ENCODE measurements at regions not wholly inside any gene's neighbourhood (a gene's known extent, or its start where the extent isn't known, plus 50 kb on each side); places are given as distances from the start of the nearest gene placed in this dataset.

DNA sequence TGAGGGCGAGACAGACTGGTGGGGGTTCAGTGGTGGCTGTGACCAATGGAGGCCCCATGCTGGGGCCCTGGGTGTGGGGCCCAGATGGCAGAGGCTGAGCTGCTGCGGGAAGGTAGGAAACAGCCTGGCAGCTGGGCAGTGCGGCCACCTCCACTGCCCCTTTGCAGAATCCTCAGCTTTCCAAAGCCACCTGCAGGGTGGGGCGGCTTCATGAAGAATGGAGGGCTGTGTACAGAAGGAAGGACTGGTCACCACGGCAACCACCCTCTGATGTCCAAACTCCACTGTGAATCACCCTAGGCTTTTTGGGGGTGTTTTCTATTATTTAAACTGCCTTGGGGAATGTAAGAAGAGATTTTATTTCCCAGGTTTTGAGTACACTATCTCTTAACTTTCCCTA is 166.3 kb upstream of the NAV2 start:
- 70% methylated on average over 5 of the region's 5 CpGs for WGBS (ENCODE audit: insufficient coverage, insufficient replicate concordance, low lambda C conversion rate, missing lambda C conversion rate)
- Histone ChIP-seq H3K4me2 (ENCODE audit: control insufficient read depth, insufficient read depth) (no peak overlapping the region), H3K4me1 (ENCODE audit: control insufficient read depth, insufficient read depth, low read length) (peaks cover 5% of the 10 kb centered on the region), H4K20me1 (ENCODE audit: control insufficient read depth, insufficient read depth) (no peaks in the 10 kb centered on the region), H3K4me3 (no peak overlapping the region), H3K79me2 (ENCODE audit: control insufficient read depth, insufficient read depth, low read length) (no peaks in the 10 kb centered on the region), H3K27me3 (replicated peaks in 1 of 2; ENCODE audit: control insufficient read depth in 2 of 2, insufficient read depth in 2 of 2, low read length in 1 of 2) (no peaks in the 10 kb centered on the region), H3K36me3 (ENCODE audit: control insufficient read depth in 2 of 2, insufficient read depth in 2 of 2, low read length in 1 of 2) (no peaks in the 10 kb centered on the region), H3K9me3 (replicated peaks; ENCODE audit: control insufficient read depth, insufficient read depth, low read length) (no peaks in the 10 kb centered on the region), H3K9ac (ENCODE audit: control insufficient read depth, insufficient read depth, low read length) (no peak overlapping the region), H2AFZ (ENCODE audit: control insufficient read depth, low read depth, low read length) (no peak overlapping the region), H3K27ac (ENCODE audit: control insufficient read depth, insufficient read depth) (no peak overlapping the region)
- TF ChIP-seq IKZF1 (conservative IDR thresholded peaks at IDR 0.05) (no peak), KDM1A (IDR thresholded peaks at IDR 0.05; ENCODE audit: borderline replicate concordance) (no peak), SPI1 (IDR thresholded peaks at IDR 0.05; ENCODE audit: borderline replicate concordance, insufficient read depth, low read depth, low read length) (no peak), ZSCAN29 (IDR thresholded peaks at IDR 0.05) (no peak), SUZ12 (IDR thresholded peaks at IDR 0.05; ENCODE audit: unreplicated experiment) (no peak), CREM (IDR thresholded peaks at IDR 0.05; ENCODE audit: low read depth) (no peak), NFYA (IDR thresholded peaks at IDR 0.05; ENCODE audit: borderline replicate concordance, low read depth, low read length) (no peak), NFYB (IDR thresholded peaks at IDR 0.05; ENCODE audit: insufficient read depth, low read depth, low read length) (no peak), NR2F1 (conservative IDR thresholded peaks at IDR 0.05) (no peak), SMAD1 (IDR thresholded peaks at IDR 0.05; ENCODE audit: low read depth, partially characterized antibody) (no peak), FOXM1 (IDR thresholded peaks at IDR 0.05; ENCODE audit: low read depth, low read length) (no peak), NR2C1 (IDR thresholded peaks at IDR 0.05) (no peak)
- TF ChIP-seq, protein P1, sequence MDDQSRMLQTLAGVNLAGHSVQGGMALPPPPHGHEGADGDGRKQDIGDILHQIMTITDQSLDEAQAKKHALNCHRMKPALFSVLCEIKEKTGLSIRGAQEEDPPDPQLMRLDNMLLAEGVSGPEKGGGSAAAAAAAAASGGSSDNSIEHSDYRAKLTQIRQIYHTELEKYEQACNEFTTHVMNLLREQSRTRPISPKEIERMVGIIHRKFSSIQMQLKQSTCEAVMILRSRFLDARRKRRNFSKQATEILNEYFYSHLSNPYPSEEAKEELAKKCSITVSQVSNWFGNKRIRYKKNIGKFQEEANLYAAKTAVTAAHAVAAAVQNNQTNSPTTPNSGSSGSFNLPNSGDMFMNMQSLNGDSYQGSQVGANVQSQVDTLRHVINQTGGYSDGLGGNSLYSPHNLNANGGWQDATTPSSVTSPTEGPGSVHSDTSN (IDR thresholded peaks at IDR 0.05; ENCODE audit: insufficient replicate concordance, low read depth, low read length) = no peak
- intact Hi-C loops (cut with micrococcal nuclease; ENCODE audit: unreplicated experiment) = no loop called here
- BruUV-seq (replicated peaks) = no TSS peak
- DNase-seq (ENCODE audit: low read depth, low spot score) (no peak), ATAC-seq (no peak), FAIRE-seq (no peak)
- in situ Hi-C loops (cut with MboI) = no loop called here
- POLR2A ChIA-PET = no interaction called here
- CTCF ChIA-PET = interaction anchor here (0.6 to 1.9 kb wide), 8 partner anchors 10 to 476 kb away, joined by 3 to 5 read pairs (median 3); no protein-coding TSS in a partner anchor
- RAD21 ChIA-PET (ENCODE audit: unreplicated experiment) = interaction anchor here (0.9 to 1.4 kb wide), 3 partner anchors 137 to 286 kb away, joined by 3 to 7 read pairs (median 4); no protein-coding TSS in a partner anchor
- SMC1A ChIA-PET (ENCODE audit: uncharacterized antibody, unreplicated experiment) = interaction anchor here (0.6 to 1.7 kb wide), 4 partner anchors 8 to 236 kb away, joined by 3 to 4 read pairs (median 3); no protein-coding TSS in a partner anchor

Measured in GM12878 (cell line).